OCI-LY3 (cell line): ENCODE measurements at regions not wholly inside any gene's neighbourhood (a gene's known extent, or its start where the extent isn't known, plus 50 kb on each side); places are given as distances from the start of the nearest gene placed in this dataset.
"Not testable (repeated sequence)": the region's sequence is repeated elsewhere in the genome, so short reads cannot be mapped to it uniquely, and the experiment has no call there.

Source experiments
- H2AFZ ChIP-seq: fragments of 200-600, 300-600 bp; shearing (Covaris generic); 2 replicates; pipeline ENCODE4 v1.6.0; 2014; ENCODE audit warnings: antibody characterized with exemption, low read depth, low read length
- H3K27ac ChIP-seq: fragments of 200-600, 300-600 bp; sonication (generic); 2 replicates; pipeline ENCODE4 v1.5.1; 2014; ENCODE audit warnings: mild to moderate bottlenecking, low read length, moderate library complexity, mixed read lengths
- H3K27me3 ChIP-seq: fragments of 200-600, 300-600 bp; sonication (generic); 2 replicates; pipeline ENCODE4 v1.6.1; 2014; ENCODE audit warnings: low read depth, low read length, mixed read lengths
- H3K36me3 ChIP-seq: fragments of 200-600, 300-600 bp; sonication (generic); replicated peaks from 2 replicates; pipeline ENCODE3; 2014; ENCODE audit warnings: low read depth, low read length, mixed read lengths
- H3K4me1 ChIP-seq: fragments of 300-600, 200-600 bp; sonication (generic); 2 replicates; pipeline ENCODE4 v1.6.1; 2014; ENCODE audit warnings: low read length, mixed read lengths
- H3K4me2 ChIP-seq: fragments of 200-600, 300-600 bp; sonication (generic); 2 replicates; pipeline ENCODE4 v1.6.1; 2014; ENCODE audit warnings: low read length, mixed read lengths
- H3K4me3 ChIP-seq: fragments of 300-600, 200-600 bp; sonication (generic); 2 replicates; pipeline ENCODE4 v1.5.1; 2014; ENCODE audit warnings: antibody characterized with exemption, mild to moderate bottlenecking, low read length, moderate library complexity
- H3K79me2 ChIP-seq: fragments of 300-600, 200-600 bp; shearing (Covaris generic); 2 replicates; pipeline ENCODE4 v1.6.1; 2014; ENCODE audit warnings: mild to moderate bottlenecking, low read length, mixed read lengths
- H3K9ac ChIP-seq: fragments of 300-600, 200-600 bp; shearing (Covaris generic); 2 replicates; pipeline ENCODE4 v1.6.0; 2014; ENCODE audit warnings: mild to moderate bottlenecking, low read length, moderate library complexity
- H3K9me3 ChIP-seq: fragments of 200-600, 300-600 bp; shearing (Covaris generic); 2 replicates; pipeline ENCODE4 v1.6.1; 2014; ENCODE audit warnings: low read length, mixed read lengths; ENCODE audit not compliant: insufficient read depth
- H4K20me1 ChIP-seq: fragments of 200-600, 300-600 bp; sonication (generic); 2 replicates; pipeline ENCODE4 v1.6.1; 2016; ENCODE audit warnings: low read length, mixed read lengths; ENCODE audit not compliant: insufficient read depth
- EZH2phosphoT487 ChIP-seq: fragments of 200-600 bp; shearing (Covaris generic); IDR thresholded peaks from 2 replicates; pipeline ENCODE4 v1.6.1; 2018; ENCODE audit warnings: antibody characterized with exemption, mixed run types, low read depth
- TF ChIP-seq, protein P1 (sequence below): fragments of 200-600, 300-600 bp; sonication (generic); IDR thresholded peaks from 2 replicates; pipeline ENCODE4 v1.5.1; 2014; ENCODE audit warnings: antibody characterized with exemption, low read length, low read depth

DNA sequence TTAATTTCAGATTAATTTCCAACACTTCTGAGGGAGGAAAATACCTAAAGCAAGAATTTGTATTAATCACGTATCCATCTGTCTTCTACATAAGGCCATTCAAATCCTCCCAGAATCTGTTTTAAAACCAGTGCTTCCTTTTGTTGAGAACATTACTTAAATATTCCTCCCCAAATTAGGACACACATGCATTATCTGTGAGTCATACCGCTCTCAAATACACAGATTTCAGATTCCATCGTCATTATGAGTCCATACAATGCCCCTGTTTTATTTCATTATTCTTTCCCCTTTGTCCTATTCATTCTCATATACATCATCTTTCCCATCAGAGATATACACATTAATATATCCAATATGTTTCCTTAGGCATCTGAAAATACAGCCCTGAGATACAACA is 57.3 kb upstream of the PRSS12 start:
- Histone ChIP-seq H3K9me3 (no peaks in the 10 kb centered on the region), H3K4me2 (no peak overlapping the region), H3K27me3 (no peaks in the 10 kb centered on the region), H4K20me1 (no peaks in the 10 kb centered on the region), H3K27ac (no peak overlapping the region), H3K36me3 (no peaks in the 10 kb centered on the region), H3K9ac (no peak overlapping the region), H3K4me3 (no peak overlapping the region), H3K79me2 (no peaks in the 10 kb centered on the region), H3K4me1 (no peaks in the 10 kb centered on the region), H2AFZ (no peak overlapping the region)
- no peak for TF ChIP-seq EZH2phosphoT487
- TF ChIP-seq, protein P1, sequence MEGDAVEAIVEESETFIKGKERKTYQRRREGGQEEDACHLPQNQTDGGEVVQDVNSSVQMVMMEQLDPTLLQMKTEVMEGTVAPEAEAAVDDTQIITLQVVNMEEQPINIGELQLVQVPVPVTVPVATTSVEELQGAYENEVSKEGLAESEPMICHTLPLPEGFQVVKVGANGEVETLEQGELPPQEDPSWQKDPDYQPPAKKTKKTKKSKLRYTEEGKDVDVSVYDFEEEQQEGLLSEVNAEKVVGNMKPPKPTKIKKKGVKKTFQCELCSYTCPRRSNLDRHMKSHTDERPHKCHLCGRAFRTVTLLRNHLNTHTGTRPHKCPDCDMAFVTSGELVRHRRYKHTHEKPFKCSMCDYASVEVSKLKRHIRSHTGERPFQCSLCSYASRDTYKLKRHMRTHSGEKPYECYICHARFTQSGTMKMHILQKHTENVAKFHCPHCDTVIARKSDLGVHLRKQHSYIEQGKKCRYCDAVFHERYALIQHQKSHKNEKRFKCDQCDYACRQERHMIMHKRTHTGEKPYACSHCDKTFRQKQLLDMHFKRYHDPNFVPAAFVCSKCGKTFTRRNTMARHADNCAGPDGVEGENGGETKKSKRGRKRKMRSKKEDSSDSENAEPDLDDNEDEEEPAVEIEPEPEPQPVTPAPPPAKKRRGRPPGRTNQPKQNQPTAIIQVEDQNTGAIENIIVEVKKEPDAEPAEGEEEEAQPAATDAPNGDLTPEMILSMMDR: no peak

GRCh38 chr4:118417325-118417724 is 64.5 kb upstream of the PRSS12 start:
- Histone ChIP-seq H3K79me2 (no peaks in the 10 kb centered on the region), H3K27ac (no peak overlapping the region), H3K9ac (no peak overlapping the region), H3K27me3 (no peaks in the 10 kb centered on the region), H3K36me3 (no peaks in the 10 kb centered on the region), H2AFZ (no peak overlapping the region), H4K20me1 (no peaks in the 10 kb centered on the region), H3K9me3 (no peaks in the 10 kb centered on the region), H3K4me2 (no peak overlapping the region), H3K4me3 (no peak overlapping the region), H3K4me1 (no peaks in the 10 kb centered on the region)
- TF ChIP-seq EZH2phosphoT487: no peak
- TF ChIP-seq, protein P1: no peak

DNA sequence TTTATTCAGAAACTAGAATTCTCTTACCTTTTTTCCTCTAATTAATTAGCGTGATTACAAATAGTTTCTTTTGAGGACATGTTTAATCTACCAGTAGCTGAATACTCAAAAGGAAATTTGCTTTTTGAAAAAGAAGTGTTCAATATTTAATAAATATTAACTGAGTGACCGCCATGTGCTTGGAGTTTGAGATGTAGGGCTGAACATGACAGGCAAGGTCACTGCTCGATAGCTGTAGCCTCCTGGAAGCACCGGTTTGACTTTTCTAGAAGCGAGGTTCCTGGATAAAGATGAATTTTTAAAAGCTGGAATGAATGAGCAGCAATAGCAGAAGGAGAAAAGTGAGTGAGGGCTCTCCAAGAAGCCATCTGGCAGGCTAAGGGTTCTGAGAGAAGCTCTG is 65.0 kb upstream of the PRSS12 start:
- not testable (repeated sequence) for H3K9me3 ChIP-seq, H4K20me1 ChIP-seq, H3K4me2 ChIP-seq, H3K9ac ChIP-seq, H3K4me1 ChIP-seq, H3K36me3 ChIP-seq, H3K4me3 ChIP-seq, H2AFZ ChIP-seq, H3K27ac ChIP-seq, H3K79me2 ChIP-seq, H3K27me3 ChIP-seq

- H3K79me2 ChIP-seq, H4K20me1 ChIP-seq, H3K9ac ChIP-seq, H3K36me3 ChIP-seq, H3K4me1 ChIP-seq, H3K4me2 ChIP-seq, H3K27me3 ChIP-seq, H3K9me3 ChIP-seq, H3K27ac ChIP-seq, H2AFZ ChIP-seq, H3K4me3 ChIP-seq: not testable (repeated sequence)
Measured at GRCh38 chr4:118418396-118418795, 65.6 kb upstream of the PRSS12 start.

GRCh38 chr4:118419626-118420025 is 66.8 kb upstream of the PRSS12 start:
- not testable (repeated sequence) for H3K79me2 ChIP-seq, H3K9ac ChIP-seq, H2AFZ ChIP-seq, H3K4me3 ChIP-seq, H3K27me3 ChIP-seq, H3K27ac ChIP-seq, H3K36me3 ChIP-seq, H4K20me1 ChIP-seq, H3K4me2 ChIP-seq, H3K9me3 ChIP-seq, H3K4me1 ChIP-seq

DNA sequence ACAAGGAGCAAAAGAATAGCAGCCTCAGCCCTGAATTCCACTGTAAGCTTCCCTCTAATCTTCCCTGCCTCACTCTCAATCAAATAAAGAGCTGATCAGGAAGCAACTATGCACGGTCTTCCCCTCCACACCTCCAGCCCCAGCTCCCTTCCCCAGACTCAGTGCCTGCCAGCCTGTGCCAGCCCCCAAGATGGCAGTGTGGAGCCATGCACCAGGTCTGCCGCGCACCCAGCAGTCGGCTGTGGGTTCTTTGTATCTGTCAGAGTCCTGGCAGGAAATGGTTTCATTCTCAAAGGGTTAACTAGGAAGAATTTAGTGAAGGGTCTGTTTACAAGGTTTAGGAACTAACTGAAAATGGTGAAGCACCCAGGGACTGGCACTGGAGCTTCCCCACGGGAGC is 71.3 kb upstream of the PRSS12 start:
- not testable (repeated sequence) for H4K20me1 ChIP-seq, H3K9me3 ChIP-seq, H3K79me2 ChIP-seq, H3K9ac ChIP-seq, H3K27me3 ChIP-seq, H3K36me3 ChIP-seq, H3K4me1 ChIP-seq, H3K27ac ChIP-seq, H3K4me3 ChIP-seq
- peak overlapping the region; percentile 65; the same call in 1 of the 2 replicates for H2AFZ ChIP-seq
- peak overlapping the region; percentile 37 for H3K4me2 ChIP-seq
- TF ChIP-seq, protein P1: peak; percentile 45

DNA sequence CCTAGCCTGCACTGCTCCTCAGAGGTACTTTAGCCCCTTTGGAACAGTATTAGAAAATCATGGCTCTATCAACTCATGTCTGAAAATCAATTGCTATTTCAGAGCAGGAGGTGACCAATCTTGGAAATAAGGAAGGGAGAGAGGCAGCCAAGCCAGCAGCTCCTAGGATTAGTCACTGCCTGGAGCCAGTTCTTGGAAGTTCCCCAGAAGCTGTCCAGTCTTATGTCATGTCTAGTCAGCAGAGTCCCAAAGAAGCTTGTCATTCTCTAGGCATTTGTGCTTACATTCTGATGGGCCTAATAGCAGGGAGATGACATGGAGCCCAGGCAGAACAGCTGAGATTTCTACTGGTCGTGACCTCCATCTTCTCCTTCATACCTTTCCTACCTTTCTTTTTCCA is 76.1 kb upstream of the PRSS12 start:
- H3K9me3 ChIP-seq: not testable (repeated sequence)

More for the DNA sequence above, 76.1 kb upstream of the PRSS12 start:
- H3K79me2 ChIP-seq, H3K36me3 ChIP-seq, H3K27ac ChIP-seq, H2AFZ ChIP-seq, H3K4me1 ChIP-seq, H3K4me2 ChIP-seq, H3K4me3 ChIP-seq, H3K9ac ChIP-seq, H4K20me1 ChIP-seq, H3K27me3 ChIP-seq: not testable (repeated sequence)
